Forelimb muscle (tissue), 1 donor: ENCODE measurements at regions not wholly inside any gene's neighbourhood (a gene's known extent, or its start where the extent isn't known, plus 50 kb on each side); places are given as distances from the start of the nearest gene placed in this dataset.
"Not testable (repeated sequence)": the region's sequence is repeated elsewhere in the genome, so short reads cannot be mapped to it uniquely, and the experiment has no call there.

Source experiments
- DNase-seq: peaks from one replicate; pipeline ENCODE4 v3.0.0-alpha.2; 2013; ENCODE audit warnings: low read depth

- DNase-seq = not testable (repeated sequence)
Observed at GRCh38 chr15:85196697-85197096, 183.7 kb upstream of the AKAP13 start.

GRCh38 chr15:85197582-85197981 lies 182.8 kb upstream of the AKAP13 start:
- DNase-seq = not testable (repeated sequence)

- DNase-seq = not testable (repeated sequence)
Observed at GRCh38 chr15:85198432-85198831, 182.0 kb upstream of the AKAP13 start.

- not testable (repeated sequence) for DNase-seq
Observed at GRCh38 chr15:85200215-85200614, 180.2 kb upstream of the AKAP13 start.

- DNase-seq = not testable (repeated sequence)
Observed at GRCh38 chr15:85201118-85201793, 179.1 kb upstream of the AKAP13 start.

GRCh38 chr15:85204481-85204880 lies 175.9 kb upstream of the AKAP13 start:
- not testable (repeated sequence) for DNase-seq

- not testable (repeated sequence) for DNase-seq
Observed at GRCh38 chr15:85233791-85234325, 146.5 kb upstream of the AKAP13 start.

GRCh38 chr15:85234450-85235196 lies 145.8 kb upstream of the AKAP13 start:
- DNase-seq = not testable (repeated sequence)

GRCh38 chr15:85244056-85244455 lies 136.3 kb upstream of the AKAP13 start:
- not testable (repeated sequence) for DNase-seq

- not testable (repeated sequence) for DNase-seq
Observed at GRCh38 chr15:85250938-85251542, 129.4 kb upstream of the AKAP13 start.

- DNase-seq = not testable (repeated sequence)
Observed at GRCh38 chr15:85253196-85253915, 127.0 kb upstream of the AKAP13 start.

- not testable (repeated sequence) for DNase-seq
Observed at GRCh38 chr15:85254961-85255360, 125.4 kb upstream of the AKAP13 start.

- not testable (repeated sequence) for DNase-seq
Observed at GRCh38 chr15:85255502-85255901, 124.9 kb upstream of the AKAP13 start.

- not testable (repeated sequence) for DNase-seq
Observed at GRCh38 chr15:85256009-85256997, 124.1 kb upstream of the AKAP13 start.

- not testable (repeated sequence) for DNase-seq
Observed at GRCh38 chr15:85258062-85258445, 122.3 kb upstream of the AKAP13 start.

GRCh38 chr15:85258559-85259209 lies 121.7 kb upstream of the AKAP13 start:
- not testable (repeated sequence) for DNase-seq

GRCh38 chr15:85260526-85260925 lies 119.9 kb upstream of the AKAP13 start:
- DNase-seq = not testable (repeated sequence)

GRCh38 chr15:85262461-85263055 lies 117.8 kb upstream of the AKAP13 start:
- not testable (repeated sequence) for DNase-seq

- not testable (repeated sequence) for DNase-seq
Observed at GRCh38 chr15:85263842-85264440, 116.5 kb upstream of the AKAP13 start.
